NT2/D1 (cell line): ENCODE measurements at regions not wholly inside any gene's neighbourhood (a gene's known extent, or its start where the extent isn't known, plus 50 kb on each side); places are given as distances from the start of the nearest gene placed in this dataset.

Experiments used
- SUZ12 ChIP-seq: IDR thresholded peaks from 2 replicates; pipeline ENCODE4 v1.6.1; 2011; ENCODE audit not compliant: insufficient read length, insufficient read depth; ENCODE audit errors: extremely low read depth
- YY1 ChIP-seq: IDR thresholded peaks from 2 replicates; pipeline ENCODE4 v1.6.1; 2011; ENCODE audit not compliant: insufficient read length, insufficient read depth
- ZNF274 ChIP-seq: IDR thresholded peaks from 2 replicates; pipeline ENCODE4 v1.6.1; 2011; ENCODE audit warnings: mild to moderate bottlenecking, low read depth, low read length

DNA sequence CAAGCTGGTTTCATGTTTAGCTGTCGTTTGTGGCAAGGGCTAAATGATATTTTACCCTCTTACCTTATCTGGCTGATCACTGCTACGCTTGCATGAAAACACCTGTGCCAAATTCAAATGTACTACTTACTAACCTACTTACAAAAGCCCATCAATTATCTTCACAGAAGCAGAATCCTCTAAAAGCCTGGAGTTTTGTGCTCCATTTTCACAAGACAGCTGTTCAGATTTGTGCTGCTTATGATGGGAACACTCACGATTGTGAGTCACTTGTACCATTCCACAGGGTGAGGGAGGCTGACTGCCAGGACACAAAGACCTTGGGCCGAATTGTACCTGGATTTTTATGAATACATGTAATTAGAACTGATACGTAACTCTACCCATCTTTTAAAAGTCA, 245.0 kb upstream of the NPY start:
- TF ChIP-seq SUZ12 = no peak
- TF ChIP-seq YY1 = no peak
- TF ChIP-seq ZNF274 = no peak
